K562 (cell line): ENCODE measurements at regions not wholly inside any gene's neighbourhood (a gene's known extent, or its start where the extent isn't known, plus 50 kb on each side); places are given as distances from the start of the nearest gene placed in this dataset.

Source experiments
- ATAC-seq: fragments of 200-7000 bp; cut with Tn5 transposase; 3 replicates; pipeline ENCODE4 v1.9.1; 2020; ENCODE audit warnings: moderate library complexity
- BruUV-seq: library from RNA; stranded (reverse); fragments of 400-500 nt; replicated peaks from 2 replicates; lab custom pipeline; 2021; lab: Mats Ljungman, UMichigan
- CTCF ChIA-PET: fragments of 300-600 bp; formaldehyde crosslinking; extraction: SDS; loops from one replicate; lab custom pipeline; 2021; ENCODE audit warnings: low intra/inter-chr PET ratio; lab: Yijun Ruan, JAX
- POLR2A ChIA-PET: fragments of 300-600, 350-650 bp; sonication (Branson Sonifier 250); formaldehyde crosslinking; extraction: SDS; loops from one replicate; lab custom pipeline; 2021; ENCODE audit warnings: antibody characterized with exemption, inconsistent platforms; lab: Yijun Ruan, JAX
- DNase-seq, 4 experiments: peaks; one replicate each; pipeline versions ENCODE4 v3.0.0 to v3.0.0-alpha.2; 2011 to 2018; ENCODE audit warnings: low spot score in 3 of 4, mixed read lengths in 3 of 4; ENCODE audit errors: extremely low read depth in 1 of 4
- FAIRE-seq: peaks from 2 replicates; lab custom pipeline; 2011; peaks lifted over from hg19 to GRCh38; lab: Jason Lieb, UNC
- H2AFZ ChIP-seq: 2 replicates; pipeline ENCODE4 v1.6.0; 2011; ENCODE audit warnings: low read depth, low read length, control low read depth, inconsistent platforms
- H3K27ac ChIP-seq: fragments of 200-600 bp; 3 replicates; pipeline ENCODE4 v1.8.0; 2011; ENCODE audit warnings: low read depth, mild to moderate bottlenecking, control low read depth, inconsistent platforms, low read length, moderate library complexity, mixed read lengths; ENCODE audit errors: extremely low read depth
- H3K27me3 ChIP-seq, 2 experiments: fragments of 300-600 bp in 1 of 2; 2 replicates in 1 of 2; 3 replicates in 1 of 2; pipeline versions ENCODE4 v1.6.0 to v1.8.0; 2011; ENCODE audit warnings: inconsistent platforms in 2 of 2, low read length in 2 of 2, mild to moderate bottlenecking in 1 of 2, mixed read lengths in 1 of 2, moderate library complexity in 1 of 2; ENCODE audit not compliant: control insufficient read depth in 2 of 2, insufficient read depth in 2 of 2
- H3K36me3 ChIP-seq: fragments of 300-600 bp; 3 replicates; pipeline ENCODE4 v1.8.0; 2011; ENCODE audit warnings: mild to moderate bottlenecking, low read length, inconsistent platforms; ENCODE audit not compliant: control insufficient read depth, insufficient read depth
- H3K4me1 ChIP-seq, 2 experiments: fragments of 200-600 bp in 1 of 2; replicated peaks in 1 of 2; 2 replicates in 1 of 2; 3 replicates in 1 of 2; pipeline versions ENCODE4 v1.5.1 to v1.8.0; 2011; ENCODE audit warnings: inconsistent platforms in 2 of 2, low read length in 2 of 2, mild to moderate bottlenecking in 1 of 2, mixed read lengths in 1 of 2, moderate library complexity in 1 of 2; ENCODE audit not compliant: control insufficient read depth in 2 of 2, insufficient read depth in 2 of 2
- H3K4me2 ChIP-seq: 2 replicates; pipeline ENCODE4 v1.6.1; 2011; ENCODE audit warnings: low read length, control low read depth, inconsistent platforms, mixed read lengths; ENCODE audit not compliant: insufficient read depth
- H3K4me3 ChIP-seq: fragments of 200-600 bp; sonication (generic), shearing (Covaris generic); 2 replicates; pipeline ENCODE4 v1.5.1; 2016; ENCODE audit warnings: control low read depth, inconsistent platforms
- H3K79me2 ChIP-seq: fragments of 200-600 bp; 3 replicates; pipeline ENCODE4 v1.8.0; 2011; ENCODE audit warnings: low read length, inconsistent platforms; ENCODE audit not compliant: control insufficient read depth, insufficient read depth
- H3K9ac ChIP-seq, 2 experiments: 2 replicates each; pipeline versions ENCODE4 v1.6.0 to v1.6.1; 2011; ENCODE audit warnings: low read depth in 2 of 2, low read length in 2 of 2, control low read depth in 1 of 2, inconsistent platforms in 1 of 2, mild to moderate bottlenecking in 1 of 2, mixed read lengths in 1 of 2; ENCODE audit not compliant: insufficient read depth in 1 of 2
- H3K9me1 ChIP-seq: one replicate; pipeline ENCODE4 v1.6.0; 2011; ENCODE audit warnings: inconsistent platforms, mild to moderate bottlenecking, low read length, moderate library complexity; ENCODE audit not compliant: control insufficient read depth, insufficient read depth
- H3K9me3 ChIP-seq: replicated peaks from 2 replicates; pipeline ENCODE4 v1.5.1; 2011; ENCODE audit warnings: low read depth, low read length, inconsistent platforms; ENCODE audit not compliant: control insufficient read depth, insufficient read depth
- H4K20me1 ChIP-seq: replicated peaks from 2 replicates; pipeline ENCODE4 v1.6.1; 2011; ENCODE audit warnings: low read length, inconsistent platforms, mixed read lengths; ENCODE audit not compliant: control insufficient read depth, insufficient read depth
- ATF1 ChIP-seq, 2 experiments: fragments of 450-650 bp in 1 of 2; IDR thresholded peaks; 2 replicates each; pipeline ENCODE4 v1.6.1; 2016; ENCODE audit warnings: missing compliant biosample characterization in 1 of 2, missing genetic modification characterization in 1 of 2
- CEBPZ ChIP-seq: fragments of 150-350 bp; IDR thresholded peaks from 2 replicates; pipeline ENCODE4 v1.6.1; 2014; ENCODE audit warnings: low read depth, mild to moderate bottlenecking, low read length, borderline replicate concordance
- CHD4 ChIP-seq: fragments of 200-600 bp; sonication (generic); IDR thresholded peaks from 3 replicates; pipeline ENCODE4 v1.6.1; 2012; ENCODE audit warnings: low read depth, mild to moderate bottlenecking, mixed read lengths, low read length, inconsistent platforms; ENCODE audit not compliant: insufficient read depth, insufficient replicate concordance, poor library complexity, severe bottlenecking
- GATA2 ChIP-seq: sonication (generic); formaldehyde crosslinking; IDR thresholded peaks from 2 replicates; pipeline ENCODE4 v1.4.0; 2020; ENCODE audit warnings: mild to moderate bottlenecking, missing genetic modification reagents
- HDAC8 ChIP-seq: fragments of 450-650 bp; IDR thresholded peaks from 2 replicates; pipeline ENCODE4 v1.6.1; 2016; ENCODE audit warnings: mild to moderate bottlenecking, missing genetic modification characterization, moderate library complexity, missing compliant biosample characterization
- NCOA4 ChIP-seq: fragments of 450-650 bp; IDR thresholded peaks from 2 replicates; pipeline ENCODE4 v1.6.1; 2018; ENCODE audit warnings: mild to moderate bottlenecking; ENCODE audit not compliant: partially characterized antibody
- RAD51 ChIP-seq: fragments of 450-650 bp; IDR thresholded peaks from 2 replicates; pipeline ENCODE4 v1.7.1; 2016; ENCODE audit warnings: low read depth, mild to moderate bottlenecking, borderline replicate concordance
- RBM14 ChIP-seq: fragments of 200-400 bp; formaldehyde crosslinking; IDR thresholded peaks from 2 replicates; pipeline ENCODE4 v1.6.1; 2018; ENCODE audit warnings: low read depth, mild to moderate bottlenecking, low read length, moderate library complexity, borderline replicate concordance; ENCODE audit not compliant: insufficient read depth
- SAFB2 ChIP-seq: fragments of 200-400 bp; formaldehyde crosslinking; IDR thresholded peaks from 2 replicates; pipeline ENCODE4 v1.6.1; 2018; ENCODE audit warnings: borderline replicate concordance, low read length, low read depth, moderate library complexity; ENCODE audit not compliant: severe bottlenecking
- THAP7 ChIP-seq: fragments of 250-450 bp; sonication (Bioruptor Pico); IDR thresholded peaks from 2 replicates; pipeline ENCODE4 v1.5.0; 2021
- XRCC4 ChIP-seq: IDR thresholded peaks from one replicate; pipeline ENCODE4 v1.6.1; 2011; ENCODE audit not compliant: insufficient read depth, insufficient read length; ENCODE audit errors: extremely low read depth
- ZBTB33 ChIP-seq: sonication (generic); formaldehyde crosslinking; IDR thresholded peaks from 2 replicates; pipeline ENCODE4 v1.8.1; 2023; ENCODE audit warnings: mild to moderate bottlenecking, missing genetic modification reagents
- ZNF511 ChIP-seq: sonication (generic); formaldehyde crosslinking; IDR thresholded peaks from 2 replicates; pipeline ENCODE4 v1.8.0; 2022; ENCODE audit warnings: mild to moderate bottlenecking, missing genetic modification reagents
- ZNF696 ChIP-seq: fragments of 250-450 bp; sonication (Bioruptor Pico); conservative IDR thresholded peaks from 2 replicates; pipeline ENCODE4 v1.4.0; 2020; ENCODE audit warnings: mild to moderate bottlenecking, moderate library complexity
- ZNF717 ChIP-seq: fragments of 250-450 bp; sonication (Bioruptor Pico); IDR thresholded peaks from 2 replicates; pipeline ENCODE4 v1.5.0; 2021
- ZNF75A ChIP-seq: fragments of 450-650 bp; formaldehyde crosslinking; IDR thresholded peaks from 2 replicates; pipeline ENCODE4 v1.4.0; 2020; ENCODE audit warnings: mild to moderate bottlenecking
- ZNF766 ChIP-seq: fragments of 200-800 bp; sonication (Bioruptor generic); conservative IDR thresholded peaks from 2 replicates; pipeline ENCODE4 v1.6.1; 2016; ENCODE audit warnings: missing genetic modification characterization, missing compliant biosample characterization
- in situ Hi-C: fragments of 300-500 bp; cut with MboI; formaldehyde crosslinking; loops from 4 replicates; pipeline ENCODE4 v1.15.0; 2018; ENCODE audit warnings: inconsistent platforms, mixed read lengths
- intact Hi-C: fragments of 100-400 bp; cut with micrococcal nuclease; formaldehyde crosslinking; loops from 2 replicates; pipeline ENCODE4 v1.14.2; 2022

GRCh38 chr16:65355706-65356105 lies 233.8 kb upstream of the CDH11 start:
- no peak overlapping the region for H3K27ac ChIP-seq
- TF ChIP-seq ZNF766 (CRISPR knock-in tag) (no peak), XRCC4 (no peak), ZNF696 (CRISPR knock-in tag) (no peak), HDAC8 (tag) (no peak), ZBTB33 (CRISPR knock-in tag) (no peak), RBM14 (no peak), ZNF75A (no peak), ZNF717 (no peak), THAP7 (CRISPR knock-in tag) (no peak), ZNF511 (CRISPR knock-in tag) (no peak), GATA2 (CRISPR knock-in tag) (no peak), CEBPZ (no peak), CHD4 (no peak), SAFB2 (no peak), NCOA4 (no peak), ATF1 (CRISPR knock-in tag; IDR thresholded peaks at IDR 0.05) (no peak), ATF1 (tag; IDR thresholded peaks at IDR 0.05) (no peak), RAD51 (no peak)

More at GRCh38 chr16:65355706-65356105, 233.8 kb upstream of the CDH11 start:
- Histone ChIP-seq H3K36me3 (no peaks in the 10 kb centered on the region), H3K4me1 (no peaks in the 10 kb centered on the region), H3K4me3 (no peak overlapping the region), H3K79me2 (no peaks in the 10 kb centered on the region), H3K27me3 (no peaks in the 10 kb centered on the region), H3K9me3 (no peaks in the 10 kb centered on the region), H3K9me1 (no peaks in the 10 kb centered on the region), H2AFZ (no peak overlapping the region), H3K9ac (no peak overlapping the region), H3K4me2 (no peak overlapping the region), H4K20me1 (no peaks in the 10 kb centered on the region)
- ChIA-PET POLR2A (no interaction called here), CTCF (no interaction called here)
- BruUV-seq: no TSS peak
- intact Hi-C loops: no loop called here
- ATAC-seq: no peak
- FAIRE-seq: no peak
- no peak for DNase-seq
- in situ Hi-C loops: no loop called here
